K562 (cell line): ENCODE measurements at regions not wholly inside any gene's neighbourhood (a gene's known extent, or its start where the extent isn't known, plus 50 kb on each side); places are given as distances from the start of the nearest gene placed in this dataset.

Experiments
- ATAC-seq: fragments of 200-7000 bp; cut with Tn5 transposase; 3 replicates; pipeline ENCODE4 v1.9.1; 2020; ENCODE audit warnings: moderate library complexity
- BruUV-seq: library from RNA; stranded (reverse); fragments of 400-500 nt; replicated peaks from 2 replicates; lab custom pipeline; 2021; lab: Mats Ljungman, UMichigan
- CTCF ChIA-PET: fragments of 300-600 bp; formaldehyde crosslinking; extraction: SDS; loops from one replicate; lab custom pipeline; 2021; ENCODE audit warnings: low intra/inter-chr PET ratio; lab: Yijun Ruan, JAX
- POLR2A ChIA-PET: fragments of 300-600, 350-650 bp; sonication (Branson Sonifier 250); formaldehyde crosslinking; extraction: SDS; loops from one replicate; lab custom pipeline; 2021; ENCODE audit warnings: antibody characterized with exemption, inconsistent platforms; lab: Yijun Ruan, JAX
- DNase-seq, 4 experiments: peaks; one replicate each; pipeline versions ENCODE4 v3.0.0 to v3.0.0-alpha.2; 2011 to 2018; ENCODE audit warnings: low spot score in 3 of 4, mixed read lengths in 3 of 4; ENCODE audit errors: extremely low read depth in 1 of 4
- FAIRE-seq: peaks from 2 replicates; lab custom pipeline; 2011; peaks lifted over from hg19 to GRCh38; lab: Jason Lieb, UNC
- H2AFZ ChIP-seq: 2 replicates; pipeline ENCODE4 v1.6.0; 2011; ENCODE audit warnings: low read depth, low read length, control low read depth, inconsistent platforms
- H3K27ac ChIP-seq: fragments of 200-600 bp; 3 replicates; pipeline ENCODE4 v1.8.0; 2011; ENCODE audit warnings: low read depth, mild to moderate bottlenecking, control low read depth, inconsistent platforms, low read length, moderate library complexity, mixed read lengths; ENCODE audit errors: extremely low read depth
- H3K27me3 ChIP-seq, 2 experiments: fragments of 300-600 bp in 1 of 2; 2 replicates in 1 of 2; 3 replicates in 1 of 2; pipeline versions ENCODE4 v1.6.0 to v1.8.0; 2011; ENCODE audit warnings: inconsistent platforms in 2 of 2, low read length in 2 of 2, mild to moderate bottlenecking in 1 of 2, mixed read lengths in 1 of 2, moderate library complexity in 1 of 2; ENCODE audit not compliant: control insufficient read depth in 2 of 2, insufficient read depth in 2 of 2
- H3K36me3 ChIP-seq: fragments of 300-600 bp; 3 replicates; pipeline ENCODE4 v1.8.0; 2011; ENCODE audit warnings: mild to moderate bottlenecking, low read length, inconsistent platforms; ENCODE audit not compliant: control insufficient read depth, insufficient read depth
- H3K4me1 ChIP-seq, 2 experiments: fragments of 200-600 bp in 1 of 2; replicated peaks in 1 of 2; 2 replicates in 1 of 2; 3 replicates in 1 of 2; pipeline versions ENCODE4 v1.5.1 to v1.8.0; 2011; ENCODE audit warnings: inconsistent platforms in 2 of 2, low read length in 2 of 2, mild to moderate bottlenecking in 1 of 2, mixed read lengths in 1 of 2, moderate library complexity in 1 of 2; ENCODE audit not compliant: control insufficient read depth in 2 of 2, insufficient read depth in 2 of 2
- H3K4me2 ChIP-seq: 2 replicates; pipeline ENCODE4 v1.6.1; 2011; ENCODE audit warnings: low read length, control low read depth, inconsistent platforms, mixed read lengths; ENCODE audit not compliant: insufficient read depth
- H3K4me3 ChIP-seq: fragments of 200-600 bp; sonication (generic), shearing (Covaris generic); 2 replicates; pipeline ENCODE4 v1.5.1; 2016; ENCODE audit warnings: control low read depth, inconsistent platforms
- H3K79me2 ChIP-seq: fragments of 200-600 bp; 3 replicates; pipeline ENCODE4 v1.8.0; 2011; ENCODE audit warnings: low read length, inconsistent platforms; ENCODE audit not compliant: control insufficient read depth, insufficient read depth
- H3K9ac ChIP-seq, 2 experiments: 2 replicates each; pipeline versions ENCODE4 v1.6.0 to v1.6.1; 2011; ENCODE audit warnings: low read depth in 2 of 2, low read length in 2 of 2, control low read depth in 1 of 2, inconsistent platforms in 1 of 2, mild to moderate bottlenecking in 1 of 2, mixed read lengths in 1 of 2; ENCODE audit not compliant: insufficient read depth in 1 of 2
- H3K9me1 ChIP-seq: one replicate; pipeline ENCODE4 v1.6.0; 2011; ENCODE audit warnings: inconsistent platforms, mild to moderate bottlenecking, low read length, moderate library complexity; ENCODE audit not compliant: control insufficient read depth, insufficient read depth
- H3K9me3 ChIP-seq: replicated peaks from 2 replicates; pipeline ENCODE4 v1.5.1; 2011; ENCODE audit warnings: low read depth, low read length, inconsistent platforms; ENCODE audit not compliant: control insufficient read depth, insufficient read depth
- H4K20me1 ChIP-seq: replicated peaks from 2 replicates; pipeline ENCODE4 v1.6.1; 2011; ENCODE audit warnings: low read length, inconsistent platforms, mixed read lengths; ENCODE audit not compliant: control insufficient read depth, insufficient read depth
- MCM7 ChIP-seq, 2 experiments: fragments of 450-650 bp; IDR thresholded peaks; 2 replicates each; pipeline ENCODE4 v1.6.1; 2016 to 2018
- NFIC ChIP-seq: fragments of 450-650 bp; IDR thresholded peaks from 2 replicates; pipeline ENCODE4 v1.6.1; 2017; ENCODE audit warnings: mild to moderate bottlenecking, inconsistent platforms
- XRCC5 ChIP-seq: fragments of 200-400 bp; formaldehyde crosslinking; IDR thresholded peaks from 2 replicates; pipeline ENCODE4 v1.6.1; 2017; ENCODE audit warnings: low read depth, mild to moderate bottlenecking, low read length
- WGBS: fragments of 100-300 bp; shearing (Covaris generic); methylation state at CpG from one replicate; pipeline ENCODE4 v1.1.6; 2016; ENCODE audit warnings: low coverage, mixed read lengths; ENCODE audit not compliant: insufficient coverage; ENCODE audit errors: missing lambda C conversion rate; 5-methylcytosine and 5-hydroxymethylcytosine counted together
- in situ Hi-C: fragments of 300-500 bp; cut with MboI; formaldehyde crosslinking; loops from 4 replicates; pipeline ENCODE4 v1.15.0; 2018; ENCODE audit warnings: inconsistent platforms, mixed read lengths
- intact Hi-C: fragments of 100-400 bp; cut with micrococcal nuclease; formaldehyde crosslinking; loops from 2 replicates; pipeline ENCODE4 v1.14.2; 2022
- TF ChIP-seq, protein P1 (sequence below), 2 experiments: IDR thresholded peaks; 2 replicates each; pipeline ENCODE4 v1.6.1; 2011; ENCODE audit warnings: borderline replicate concordance in 1 of 2, control low read depth in 1 of 2, low read depth in 1 of 2, low read length in 1 of 2, mild to moderate bottlenecking in 1 of 2, mixed read lengths in 1 of 2, moderate library complexity in 1 of 2; ENCODE audit not compliant: insufficient read depth in 1 of 2, insufficient read length in 1 of 2, poor library complexity in 1 of 2, severe bottlenecking in 1 of 2; ENCODE audit errors: extremely low read depth in 1 of 2
- TF ChIP-seq, protein P2 (sequence below): fragments of 450-650 bp; IDR thresholded peaks from 2 replicates; pipeline ENCODE4 v1.6.1; 2016; ENCODE audit warnings: mild to moderate bottlenecking, moderate library complexity

DNA sequence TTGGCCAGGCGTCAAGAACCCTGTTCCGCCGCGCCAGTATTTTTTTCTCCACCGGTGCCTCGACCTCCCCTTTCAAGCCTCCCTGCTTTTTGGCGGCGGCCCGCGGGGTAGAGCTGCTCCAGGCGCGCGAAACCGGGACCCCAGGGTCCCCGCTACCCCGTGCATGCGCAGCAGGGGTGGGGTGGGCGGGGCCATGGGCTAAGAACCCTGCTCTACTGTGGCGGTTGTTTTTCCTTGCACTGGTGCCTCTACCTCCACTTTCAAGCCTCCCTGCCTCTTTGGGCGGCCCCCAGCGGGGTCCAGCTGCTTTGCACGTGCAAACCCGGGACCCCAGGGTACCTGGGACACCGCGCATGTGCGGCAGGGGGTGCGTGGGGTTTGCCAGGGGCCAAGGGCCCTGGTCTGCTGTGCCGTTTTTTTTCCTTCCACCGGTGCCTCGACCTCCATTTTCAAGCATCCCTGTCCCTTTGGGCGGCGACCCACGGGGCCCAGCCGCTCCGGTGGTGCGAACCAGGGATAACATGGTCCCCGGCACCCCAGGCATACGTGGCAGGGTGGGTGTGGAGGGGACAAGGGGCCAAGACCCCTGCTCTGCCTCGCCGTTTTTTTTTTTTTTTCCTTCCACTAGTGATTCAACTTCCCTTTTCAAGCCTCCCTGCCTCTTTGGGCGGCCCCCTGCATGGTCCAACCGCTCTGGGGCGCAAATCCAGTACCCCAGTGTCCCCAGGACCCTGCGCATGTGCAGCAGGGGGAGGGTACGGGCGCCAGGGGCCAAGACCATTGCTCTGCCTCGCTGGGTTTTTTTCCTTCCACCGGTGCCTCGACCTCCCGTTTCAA lies 326.8 kb downstream of the ALG10 start (continued):
- TF ChIP-seq, protein P1, sequence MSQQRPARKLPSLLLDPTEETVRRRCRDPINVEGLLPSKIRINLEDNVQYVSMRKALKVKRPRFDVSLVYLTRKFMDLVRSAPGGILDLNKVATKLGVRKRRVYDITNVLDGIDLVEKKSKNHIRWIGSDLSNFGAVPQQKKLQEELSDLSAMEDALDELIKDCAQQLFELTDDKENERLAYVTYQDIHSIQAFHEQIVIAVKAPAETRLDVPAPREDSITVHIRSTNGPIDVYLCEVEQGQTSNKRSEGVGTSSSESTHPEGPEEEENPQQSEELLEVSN (IDR thresholded peaks at IDR 0.05; ENCODE audit: borderline replicate concordance in 1 of 2, extremely low read depth in 1 of 2, insufficient read depth in 1 of 2, insufficient read length in 1 of 2, low read depth in 1 of 2, low read length in 1 of 2, poor library complexity in 1 of 2, severe bottlenecking in 1 of 2): peak in 1 of 2 experiments; percentile 33

DNA sequence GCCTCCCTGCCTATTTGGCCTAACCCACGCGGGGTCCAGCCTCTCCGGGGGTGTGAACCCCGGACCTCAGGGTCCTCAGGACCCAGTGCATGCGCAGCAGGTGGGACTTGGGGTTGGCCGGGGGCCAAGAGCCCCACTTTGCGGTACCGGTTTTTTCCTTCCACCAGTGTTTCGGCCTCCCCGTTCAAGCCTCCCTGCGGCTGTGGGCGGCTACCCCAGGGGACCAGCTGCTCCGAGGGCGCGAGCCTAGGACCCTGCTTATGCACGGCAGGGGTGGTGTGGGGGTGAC lies 327.3 kb downstream of the ALG10 start:
- DNase-seq: no peak
- ATAC-seq: no peak
- ChIA-PET POLR2A (no interaction called here), CTCF (no interaction called here)
- H3K4me2 ChIP-seq: peak overlapping the region; percentile 71
- no peaks in the 10 kb centered on the region for H4K20me1 ChIP-seq
- H3K36me3 ChIP-seq: no peaks in the 10 kb centered on the region
- TF ChIP-seq NFIC: peak; percentile 86
- no peak for TF ChIP-seq XRCC5
- no peak for TF ChIP-seq MCM7 (IDR thresholded peaks at IDR 0.05)
- TF ChIP-seq, protein P2, sequence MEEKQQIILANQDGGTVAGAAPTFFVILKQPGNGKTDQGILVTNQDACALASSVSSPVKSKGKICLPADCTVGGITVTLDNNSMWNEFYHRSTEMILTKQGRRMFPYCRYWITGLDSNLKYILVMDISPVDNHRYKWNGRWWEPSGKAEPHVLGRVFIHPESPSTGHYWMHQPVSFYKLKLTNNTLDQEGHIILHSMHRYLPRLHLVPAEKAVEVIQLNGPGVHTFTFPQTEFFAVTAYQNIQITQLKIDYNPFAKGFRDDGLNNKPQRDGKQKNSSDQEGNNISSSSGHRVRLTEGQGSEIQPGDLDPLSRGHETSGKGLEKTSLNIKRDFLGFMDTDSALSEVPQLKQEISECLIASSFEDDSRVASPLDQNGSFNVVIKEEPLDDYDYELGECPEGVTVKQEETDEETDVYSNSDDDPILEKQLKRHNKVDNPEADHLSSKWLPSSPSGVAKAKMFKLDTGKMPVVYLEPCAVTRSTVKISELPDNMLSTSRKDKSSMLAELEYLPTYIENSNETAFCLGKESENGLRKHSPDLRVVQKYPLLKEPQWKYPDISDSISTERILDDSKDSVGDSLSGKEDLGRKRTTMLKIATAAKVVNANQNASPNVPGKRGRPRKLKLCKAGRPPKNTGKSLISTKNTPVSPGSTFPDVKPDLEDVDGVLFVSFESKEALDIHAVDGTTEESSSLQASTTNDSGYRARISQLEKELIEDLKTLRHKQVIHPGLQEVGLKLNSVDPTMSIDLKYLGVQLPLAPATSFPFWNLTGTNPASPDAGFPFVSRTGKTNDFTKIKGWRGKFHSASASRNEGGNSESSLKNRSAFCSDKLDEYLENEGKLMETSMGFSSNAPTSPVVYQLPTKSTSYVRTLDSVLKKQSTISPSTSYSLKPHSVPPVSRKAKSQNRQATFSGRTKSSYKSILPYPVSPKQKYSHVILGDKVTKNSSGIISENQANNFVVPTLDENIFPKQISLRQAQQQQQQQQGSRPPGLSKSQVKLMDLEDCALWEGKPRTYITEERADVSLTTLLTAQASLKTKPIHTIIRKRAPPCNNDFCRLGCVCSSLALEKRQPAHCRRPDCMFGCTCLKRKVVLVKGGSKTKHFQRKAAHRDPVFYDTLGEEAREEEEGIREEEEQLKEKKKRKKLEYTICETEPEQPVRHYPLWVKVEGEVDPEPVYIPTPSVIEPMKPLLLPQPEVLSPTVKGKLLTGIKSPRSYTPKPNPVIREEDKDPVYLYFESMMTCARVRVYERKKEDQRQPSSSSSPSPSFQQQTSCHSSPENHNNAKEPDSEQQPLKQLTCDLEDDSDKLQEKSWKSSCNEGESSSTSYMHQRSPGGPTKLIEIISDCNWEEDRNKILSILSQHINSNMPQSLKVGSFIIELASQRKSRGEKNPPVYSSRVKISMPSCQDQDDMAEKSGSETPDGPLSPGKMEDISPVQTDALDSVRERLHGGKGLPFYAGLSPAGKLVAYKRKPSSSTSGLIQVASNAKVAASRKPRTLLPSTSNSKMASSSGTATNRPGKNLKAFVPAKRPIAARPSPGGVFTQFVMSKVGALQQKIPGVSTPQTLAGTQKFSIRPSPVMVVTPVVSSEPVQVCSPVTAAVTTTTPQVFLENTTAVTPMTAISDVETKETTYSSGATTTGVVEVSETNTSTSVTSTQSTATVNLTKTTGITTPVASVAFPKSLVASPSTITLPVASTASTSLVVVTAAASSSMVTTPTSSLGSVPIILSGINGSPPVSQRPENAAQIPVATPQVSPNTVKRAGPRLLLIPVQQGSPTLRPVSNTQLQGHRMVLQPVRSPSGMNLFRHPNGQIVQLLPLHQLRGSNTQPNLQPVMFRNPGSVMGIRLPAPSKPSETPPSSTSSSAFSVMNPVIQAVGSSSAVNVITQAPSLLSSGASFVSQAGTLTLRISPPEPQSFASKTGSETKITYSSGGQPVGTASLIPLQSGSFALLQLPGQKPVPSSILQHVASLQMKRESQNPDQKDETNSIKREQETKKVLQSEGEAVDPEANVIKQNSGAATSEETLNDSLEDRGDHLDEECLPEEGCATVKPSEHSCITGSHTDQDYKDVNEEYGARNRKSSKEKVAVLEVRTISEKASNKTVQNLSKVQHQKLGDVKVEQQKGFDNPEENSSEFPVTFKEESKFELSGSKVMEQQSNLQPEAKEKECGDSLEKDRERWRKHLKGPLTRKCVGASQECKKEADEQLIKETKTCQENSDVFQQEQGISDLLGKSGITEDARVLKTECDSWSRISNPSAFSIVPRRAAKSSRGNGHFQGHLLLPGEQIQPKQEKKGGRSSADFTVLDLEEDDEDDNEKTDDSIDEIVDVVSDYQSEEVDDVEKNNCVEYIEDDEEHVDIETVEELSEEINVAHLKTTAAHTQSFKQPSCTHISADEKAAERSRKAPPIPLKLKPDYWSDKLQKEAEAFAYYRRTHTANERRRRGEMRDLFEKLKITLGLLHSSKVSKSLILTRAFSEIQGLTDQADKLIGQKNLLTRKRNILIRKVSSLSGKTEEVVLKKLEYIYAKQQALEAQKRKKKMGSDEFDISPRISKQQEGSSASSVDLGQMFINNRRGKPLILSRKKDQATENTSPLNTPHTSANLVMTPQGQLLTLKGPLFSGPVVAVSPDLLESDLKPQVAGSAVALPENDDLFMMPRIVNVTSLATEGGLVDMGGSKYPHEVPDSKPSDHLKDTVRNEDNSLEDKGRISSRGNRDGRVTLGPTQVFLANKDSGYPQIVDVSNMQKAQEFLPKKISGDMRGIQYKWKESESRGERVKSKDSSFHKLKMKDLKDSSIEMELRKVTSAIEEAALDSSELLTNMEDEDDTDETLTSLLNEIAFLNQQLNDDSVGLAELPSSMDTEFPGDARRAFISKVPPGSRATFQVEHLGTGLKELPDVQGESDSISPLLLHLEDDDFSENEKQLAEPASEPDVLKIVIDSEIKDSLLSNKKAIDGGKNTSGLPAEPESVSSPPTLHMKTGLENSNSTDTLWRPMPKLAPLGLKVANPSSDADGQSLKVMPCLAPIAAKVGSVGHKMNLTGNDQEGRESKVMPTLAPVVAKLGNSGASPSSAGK: 0 out of 2 replicates have a peak, but pooled peaks have one; percentile 33
- TF ChIP-seq, all 486 proteins: peak for 2
- no TSS peak for BruUV-seq
- Histone ChIP-seq H3K79me2 (no peaks in the 10 kb centered on the region; the same call in 2 of the 3 replicates), H3K4me3 (no peak overlapping the region), H3K27ac (peak overlapping the region; percentile 67; the same call in 1 of the 3 replicates), H3K4me1 (peaks cover 25 to 100% of the 10 kb centered on the region in 2 experiments), H3K27me3 (0 out of 5 replicates have a peak, but pooled peaks cover 0 to 5% of the 10 kb centered on the region in 2 experiments), H2AFZ (peak overlapping the region; percentile 98), H3K9me3 (no peaks in the 10 kb centered on the region), H3K9me1 (no peaks in the 10 kb centered on the region), H3K9ac (peak overlapping the region; percentile 82 to 94)
- intact Hi-C loops: loop anchor here (10.0 kb wide), 1 partner anchor 225 kb away; no protein-coding TSS in a partner anchor
- 36% methylated on average over 16 of the region's 16 CpGs for WGBS
- FAIRE-seq: no peak
- in situ Hi-C loops: no loop called here
